ENCODE measurements at regions not wholly inside any gene's neighbourhood (a gene's known extent, or its start where the extent isn't known, plus 50 kb on each side); places are given as distances from the start of the nearest gene placed in this dataset.

DNA sequence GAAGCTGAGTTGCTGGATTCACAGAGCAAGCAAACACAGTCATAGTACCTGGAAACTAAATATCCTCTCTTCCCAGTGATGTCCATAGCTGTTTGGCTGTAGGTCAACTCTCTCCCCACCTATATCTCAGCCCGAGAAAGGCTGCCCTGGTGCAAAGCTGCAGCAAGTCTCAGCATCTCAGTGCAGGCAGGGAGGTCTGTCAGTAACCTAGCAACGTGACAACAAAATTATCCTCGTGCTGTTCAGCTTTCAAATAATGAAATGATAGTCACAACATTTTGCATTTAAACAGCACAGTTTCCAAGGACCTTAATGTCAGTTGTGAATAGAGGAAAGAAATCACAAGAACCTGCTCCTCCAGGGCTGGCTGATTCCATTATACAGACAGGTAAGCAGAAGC lies 83.6 kb downstream of the CHST2 start:
- TF ChIP-seq, protein P1, sequence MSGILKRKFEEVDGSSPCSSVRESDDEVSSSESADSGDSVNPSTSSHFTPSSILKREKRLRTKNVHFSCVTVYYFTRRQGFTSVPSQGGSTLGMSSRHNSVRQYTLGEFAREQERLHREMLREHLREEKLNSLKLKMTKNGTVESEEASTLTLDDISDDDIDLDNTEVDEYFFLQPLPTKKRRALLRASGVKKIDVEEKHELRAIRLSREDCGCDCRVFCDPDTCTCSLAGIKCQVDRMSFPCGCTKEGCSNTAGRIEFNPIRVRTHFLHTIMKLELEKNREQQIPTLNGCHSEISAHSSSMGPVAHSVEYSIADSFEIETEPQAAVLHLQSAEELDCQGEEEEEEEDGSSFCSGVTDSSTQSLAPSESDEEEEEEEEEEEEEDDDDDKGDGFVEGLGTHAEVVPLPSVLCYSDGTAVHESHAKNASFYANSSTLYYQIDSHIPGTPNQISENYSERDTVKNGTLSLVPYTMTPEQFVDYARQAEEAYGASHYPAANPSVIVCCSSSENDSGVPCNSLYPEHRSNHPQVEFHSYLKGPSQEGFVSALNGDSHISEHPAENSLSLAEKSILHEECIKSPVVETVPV (CRISPR knock-in tag; IDR thresholded peaks at IDR 0.05) = no peak
- no peak for TF ChIP-seq TCF4 (CRISPR knock-in tag; IDR thresholded peaks at IDR 0.05; ENCODE audit: borderline replicate concordance)
- TF ChIP-seq ZNF8 (CRISPR knock-in tag; IDR thresholded peaks at IDR 0.05) = no peak
- TF ChIP-seq ARNTL (CRISPR knock-in tag; IDR thresholded peaks at IDR 0.05; ENCODE audit: borderline replicate concordance, low read depth) = no peak
- TF ChIP-seq CSDC2 (CRISPR knock-in tag; IDR thresholded peaks at IDR 0.05) = no peak
- no peak for TF ChIP-seq BACH2 (CRISPR knock-in tag; IDR thresholded peaks at IDR 0.05; ENCODE audit: borderline replicate concordance)
- TF ChIP-seq OSR1 (CRISPR knock-in tag; IDR thresholded peaks at IDR 0.05) = no peak
- no peak for TF ChIP-seq TOX (CRISPR knock-in tag; IDR thresholded peaks at IDR 0.05; ENCODE audit: borderline replicate concordance)
- TF ChIP-seq, protein P2, sequence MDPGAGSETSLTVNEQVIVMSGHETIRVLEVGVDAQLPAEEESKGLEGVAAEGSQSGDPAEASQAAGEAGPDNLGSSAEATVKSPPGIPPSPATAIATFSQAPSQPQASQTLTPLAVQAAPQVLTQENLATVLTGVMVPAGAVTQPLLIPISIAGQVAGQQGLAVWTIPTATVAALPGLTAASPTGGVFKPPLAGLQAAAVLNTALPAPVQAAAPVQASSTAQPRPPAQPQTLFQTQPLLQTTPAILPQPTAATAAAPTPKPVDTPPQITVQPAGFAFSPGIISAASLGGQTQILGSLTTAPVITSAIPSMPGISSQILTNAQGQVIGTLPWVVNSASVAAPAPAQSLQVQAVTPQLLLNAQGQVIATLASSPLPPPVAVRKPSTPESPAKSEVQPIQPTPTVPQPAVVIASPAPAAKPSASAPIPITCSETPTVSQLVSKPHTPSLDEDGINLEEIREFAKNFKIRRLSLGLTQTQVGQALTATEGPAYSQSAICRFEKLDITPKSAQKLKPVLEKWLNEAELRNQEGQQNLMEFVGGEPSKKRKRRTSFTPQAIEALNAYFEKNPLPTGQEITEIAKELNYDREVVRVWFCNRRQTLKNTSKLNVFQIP (CRISPR knock-in tag; IDR thresholded peaks at IDR 0.05; ENCODE audit: borderline replicate concordance, low read depth) = no peak
- no peak for TF ChIP-seq ZFP30 (CRISPR knock-in tag; IDR thresholded peaks at IDR 0.05)
- TF ChIP-seq, protein P3, sequence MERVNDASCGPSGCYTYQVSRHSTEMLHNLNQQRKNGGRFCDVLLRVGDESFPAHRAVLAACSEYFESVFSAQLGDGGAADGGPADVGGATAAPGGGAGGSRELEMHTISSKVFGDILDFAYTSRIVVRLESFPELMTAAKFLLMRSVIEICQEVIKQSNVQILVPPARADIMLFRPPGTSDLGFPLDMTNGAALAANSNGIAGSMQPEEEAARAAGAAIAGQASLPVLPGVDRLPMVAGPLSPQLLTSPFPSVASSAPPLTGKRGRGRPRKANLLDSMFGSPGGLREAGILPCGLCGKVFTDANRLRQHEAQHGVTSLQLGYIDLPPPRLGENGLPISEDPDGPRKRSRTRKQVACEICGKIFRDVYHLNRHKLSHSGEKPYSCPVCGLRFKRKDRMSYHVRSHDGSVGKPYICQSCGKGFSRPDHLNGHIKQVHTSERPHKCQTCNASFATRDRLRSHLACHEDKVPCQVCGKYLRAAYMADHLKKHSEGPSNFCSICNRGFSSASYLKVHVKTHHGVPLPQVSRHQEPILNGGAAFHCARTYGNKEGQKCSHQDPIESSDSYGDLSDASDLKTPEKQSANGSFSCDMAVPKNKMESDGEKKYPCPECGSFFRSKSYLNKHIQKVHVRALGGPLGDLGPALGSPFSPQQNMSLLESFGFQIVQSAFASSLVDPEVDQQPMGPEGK (CRISPR knock-in tag; IDR thresholded peaks at IDR 0.05; ENCODE audit: borderline replicate concordance) = no peak
- no peak for ATAC-seq

DNA sequence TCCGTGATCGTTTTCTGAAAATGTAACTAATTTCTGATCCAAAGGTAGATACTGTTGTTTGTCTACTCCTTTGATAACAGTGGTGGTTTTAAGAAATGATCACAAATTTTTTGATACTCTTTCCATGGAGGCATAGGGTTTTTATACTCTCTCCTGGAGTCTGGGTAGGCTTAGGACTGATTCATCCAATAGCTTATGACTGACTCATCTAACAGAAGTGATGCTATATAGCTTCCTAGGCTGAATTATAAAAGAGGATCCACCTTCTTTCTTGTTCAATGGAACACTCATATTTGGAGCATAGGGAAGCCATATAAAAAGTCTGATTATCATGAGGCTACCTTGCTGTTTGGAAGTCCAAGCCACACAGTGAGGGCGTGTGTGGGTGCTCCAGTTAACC lies 84.3 kb downstream of the CHST2 start:
- TF ChIP-seq BACH2 (CRISPR knock-in tag; IDR thresholded peaks at IDR 0.05; ENCODE audit: borderline replicate concordance) (no peak), ISL1 (CRISPR knock-in tag; IDR thresholded peaks at IDR 0.05) (no peak), RARB (CRISPR knock-in tag; IDR thresholded peaks at IDR 0.05) (no peak), ZNF70 (CRISPR knock-in tag; IDR thresholded peaks at IDR 0.05) (no peak), TCF4 (CRISPR knock-in tag; IDR thresholded peaks at IDR 0.05; ENCODE audit: borderline replicate concordance) (no peak), ZFP3 (CRISPR knock-in tag; IDR thresholded peaks at IDR 0.05) (no peak), CSDC2 (CRISPR knock-in tag; IDR thresholded peaks at IDR 0.05) (no peak), ESRRG (CRISPR knock-in tag; IDR thresholded peaks at IDR 0.05) (no peak), ZNF565 (CRISPR knock-in tag; conservative IDR thresholded peaks at IDR 0.05; ENCODE audit: low read depth) (no peak), ZNF8 (CRISPR knock-in tag; IDR thresholded peaks at IDR 0.05) (no peak), ARNTL (CRISPR knock-in tag; IDR thresholded peaks at IDR 0.05; ENCODE audit: borderline replicate concordance, low read depth) (no peak), OSR1 (CRISPR knock-in tag; IDR thresholded peaks at IDR 0.05) (no peak), TOX (CRISPR knock-in tag; IDR thresholded peaks at IDR 0.05; ENCODE audit: borderline replicate concordance) (no peak), SNAI2 (CRISPR knock-in tag; IDR thresholded peaks at IDR 0.05) (no peak), PPARA (CRISPR knock-in tag; IDR thresholded peaks at IDR 0.05; ENCODE audit: borderline replicate concordance) (no peak)
- TF ChIP-seq, protein P1 (CRISPR knock-in tag; IDR thresholded peaks at IDR 0.05) = no peak
- TF ChIP-seq, protein P4, sequence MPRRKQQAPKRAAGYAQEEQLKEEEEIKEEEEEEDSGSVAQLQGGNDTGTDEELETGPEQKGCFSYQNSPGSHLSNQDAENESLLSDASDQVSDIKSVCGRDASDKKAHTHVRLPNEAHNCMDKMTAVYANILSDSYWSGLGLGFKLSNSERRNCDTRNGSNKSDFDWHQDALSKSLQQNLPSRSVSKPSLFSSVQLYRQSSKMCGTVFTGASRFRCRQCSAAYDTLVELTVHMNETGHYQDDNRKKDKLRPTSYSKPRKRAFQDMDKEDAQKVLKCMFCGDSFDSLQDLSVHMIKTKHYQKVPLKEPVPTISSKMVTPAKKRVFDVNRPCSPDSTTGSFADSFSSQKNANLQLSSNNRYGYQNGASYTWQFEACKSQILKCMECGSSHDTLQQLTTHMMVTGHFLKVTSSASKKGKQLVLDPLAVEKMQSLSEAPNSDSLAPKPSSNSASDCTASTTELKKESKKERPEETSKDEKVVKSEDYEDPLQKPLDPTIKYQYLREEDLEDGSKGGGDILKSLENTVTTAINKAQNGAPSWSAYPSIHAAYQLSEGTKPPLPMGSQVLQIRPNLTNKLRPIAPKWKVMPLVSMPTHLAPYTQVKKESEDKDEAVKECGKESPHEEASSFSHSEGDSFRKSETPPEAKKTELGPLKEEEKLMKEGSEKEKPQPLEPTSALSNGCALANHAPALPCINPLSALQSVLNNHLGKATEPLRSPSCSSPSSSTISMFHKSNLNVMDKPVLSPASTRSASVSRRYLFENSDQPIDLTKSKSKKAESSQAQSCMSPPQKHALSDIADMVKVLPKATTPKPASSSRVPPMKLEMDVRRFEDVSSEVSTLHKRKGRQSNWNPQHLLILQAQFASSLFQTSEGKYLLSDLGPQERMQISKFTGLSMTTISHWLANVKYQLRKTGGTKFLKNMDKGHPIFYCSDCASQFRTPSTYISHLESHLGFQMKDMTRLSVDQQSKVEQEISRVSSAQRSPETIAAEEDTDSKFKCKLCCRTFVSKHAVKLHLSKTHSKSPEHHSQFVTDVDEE (CRISPR knock-in tag; IDR thresholded peaks at IDR 0.05) = no peak
- TF ChIP-seq, protein P2 (CRISPR knock-in tag; IDR thresholded peaks at IDR 0.05; ENCODE audit: borderline replicate concordance, low read depth) = no peak
- ATAC-seq = peak; percentile 26; the same call in 2 of the 3 replicates

All from SK-N-SH treated with all-trans-retinoic acid at 6 μM for 48 hours (cell line).